ENCODE measurements at regions not wholly inside any gene's neighbourhood (a gene's known extent, or its start where the extent isn't known, plus 50 kb on each side); places are given as distances from the start of the nearest gene placed in this dataset.

DNA sequence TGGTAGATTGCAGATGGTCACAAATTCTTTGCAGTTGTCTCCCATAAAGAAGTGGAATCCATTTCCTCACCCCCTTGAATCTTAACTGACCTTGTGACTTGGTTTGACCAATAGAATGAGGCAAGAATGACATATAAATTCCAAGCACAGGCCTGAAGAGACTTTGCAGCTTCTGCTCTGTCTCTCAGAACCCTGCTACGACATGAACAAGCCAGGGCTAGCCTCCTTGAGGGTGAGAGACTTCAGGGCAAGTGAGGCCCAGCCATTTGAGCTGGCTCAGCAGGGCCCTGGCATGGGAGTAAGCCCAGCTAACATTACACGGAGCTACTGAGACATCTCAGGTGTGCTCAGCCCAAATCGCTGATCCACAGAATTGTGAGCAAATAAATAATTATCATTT, 216.3 kb upstream of the MAN1A1 start:
- Histone ChIP-seq H3K27ac (ENCODE audit: low read length) (no peak overlapping the region), H3K4me3 (ENCODE audit: low read length) (no peak overlapping the region), H3K4me1 (ENCODE audit: control insufficient read depth, insufficient read depth, low read length) (no peaks in the 10 kb centered on the region), H3K9me3 (ENCODE audit: control insufficient read depth, low read depth, low read length) (no peaks in the 10 kb centered on the region), H3K27me3 (ENCODE audit: control insufficient read depth, insufficient read depth, low read length) (no peaks in the 10 kb centered on the region), H3K36me3 (ENCODE audit: control insufficient read depth, insufficient read depth, low read length) (no peaks in the 10 kb centered on the region)
- WGBS (ENCODE audit: insufficient coverage, low lambda C conversion rate) = no CpG with 5 or more reads among the region's 3 CpGs
- DNase-seq = no peak

DNA sequence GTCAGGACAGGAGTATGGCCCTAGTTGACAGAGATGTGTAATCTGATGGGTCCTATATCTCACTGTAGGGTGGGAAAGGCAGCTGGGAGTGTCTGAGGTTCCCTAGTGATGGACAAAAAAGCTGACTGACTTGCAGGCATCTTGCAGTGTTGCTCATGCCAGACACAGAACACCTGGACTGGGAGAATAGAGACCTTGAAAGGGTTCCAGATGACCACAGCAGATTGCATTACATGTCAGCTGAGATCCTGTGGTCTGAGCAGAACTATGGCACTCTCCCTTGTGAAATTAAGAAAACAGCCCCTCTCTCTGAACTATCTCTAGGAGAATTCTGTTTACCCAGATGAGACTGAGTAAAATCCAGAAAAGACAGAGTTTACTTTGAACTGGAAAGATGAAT, 212.6 kb upstream of the MAN1A1 start:
- Histone ChIP-seq H3K36me3 (ENCODE audit: control insufficient read depth, insufficient read depth, low read length) (no peaks in the 10 kb centered on the region), H3K9me3 (ENCODE audit: control insufficient read depth, low read depth, low read length) (no peaks in the 10 kb centered on the region), H3K4me3 (ENCODE audit: low read length) (no peak overlapping the region), H3K4me1 (ENCODE audit: control insufficient read depth, insufficient read depth, low read length) (no peaks in the 10 kb centered on the region), H3K27me3 (ENCODE audit: control insufficient read depth, insufficient read depth, low read length) (no peaks in the 10 kb centered on the region), H3K27ac (ENCODE audit: low read length) (no peak overlapping the region)
- no peak for DNase-seq

DNA sequence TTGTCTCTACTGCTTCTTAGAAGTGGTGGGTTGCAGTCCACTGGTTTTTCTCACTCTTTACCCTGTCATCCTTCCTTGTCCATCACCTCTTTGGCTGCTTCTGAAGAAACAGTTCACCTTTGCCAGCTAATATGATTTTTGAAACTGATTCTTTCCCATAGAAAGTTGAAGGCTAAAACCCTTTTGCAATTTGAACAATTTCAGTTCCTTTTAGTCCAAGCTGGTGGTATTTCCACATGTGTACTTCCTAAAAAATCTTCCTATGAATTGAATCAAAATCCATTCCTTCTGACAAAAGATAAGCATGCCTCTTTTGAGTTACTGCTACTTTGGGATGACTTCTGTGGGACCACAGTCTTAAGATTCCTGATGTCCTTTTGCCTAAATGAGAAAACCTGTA, 210.0 kb upstream of the MAN1A1 start:
- Histone ChIP-seq H3K9me3 (ENCODE audit: control insufficient read depth, low read depth, low read length) (no peaks in the 10 kb centered on the region), H3K36me3 (ENCODE audit: control insufficient read depth, insufficient read depth, low read length) (no peaks in the 10 kb centered on the region), H3K4me1 (ENCODE audit: control insufficient read depth, insufficient read depth, low read length) (no peaks in the 10 kb centered on the region), H3K4me3 (ENCODE audit: low read length) (no peak overlapping the region), H3K27ac (ENCODE audit: low read length) (no peak overlapping the region), H3K27me3 (ENCODE audit: control insufficient read depth, insufficient read depth, low read length) (no peaks in the 10 kb centered on the region)
- no peak for DNase-seq

DNA sequence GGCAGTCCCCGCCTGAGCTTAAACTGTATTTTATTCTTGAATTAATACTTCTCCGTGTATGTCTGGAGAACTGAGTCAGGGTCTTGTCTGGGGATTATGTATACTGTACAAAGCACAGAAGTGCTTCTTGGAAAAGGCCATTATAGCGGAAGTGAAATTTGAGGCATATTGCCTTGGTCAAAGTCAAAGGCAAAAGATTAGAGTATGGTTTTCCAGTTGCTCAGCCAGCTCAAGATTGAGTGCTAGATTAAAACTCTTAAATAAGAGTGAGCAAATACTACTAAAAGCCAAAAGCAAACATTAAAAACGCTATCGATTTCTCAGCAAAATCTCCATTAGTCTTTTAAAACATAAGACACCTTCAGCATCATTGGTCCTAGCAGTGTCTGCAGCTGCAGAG, 207.7 kb upstream of the MAN1A1 start:
- Histone ChIP-seq H3K27me3 (ENCODE audit: control insufficient read depth, insufficient read depth, low read length) (no peaks in the 10 kb centered on the region), H3K4me1 (ENCODE audit: control insufficient read depth, insufficient read depth, low read length) (no peaks in the 10 kb centered on the region), H3K36me3 (ENCODE audit: control insufficient read depth, insufficient read depth, low read length) (no peaks in the 10 kb centered on the region), H3K9me3 (ENCODE audit: control insufficient read depth, low read depth, low read length) (no peaks in the 10 kb centered on the region), H3K27ac (ENCODE audit: low read length) (no peak overlapping the region), H3K4me3 (ENCODE audit: low read length) (no peak overlapping the region)
- 93% methylated on average over 3 of the region's 5 CpGs for WGBS (ENCODE audit: insufficient coverage, low lambda C conversion rate)
- no peak for DNase-seq

DNA sequence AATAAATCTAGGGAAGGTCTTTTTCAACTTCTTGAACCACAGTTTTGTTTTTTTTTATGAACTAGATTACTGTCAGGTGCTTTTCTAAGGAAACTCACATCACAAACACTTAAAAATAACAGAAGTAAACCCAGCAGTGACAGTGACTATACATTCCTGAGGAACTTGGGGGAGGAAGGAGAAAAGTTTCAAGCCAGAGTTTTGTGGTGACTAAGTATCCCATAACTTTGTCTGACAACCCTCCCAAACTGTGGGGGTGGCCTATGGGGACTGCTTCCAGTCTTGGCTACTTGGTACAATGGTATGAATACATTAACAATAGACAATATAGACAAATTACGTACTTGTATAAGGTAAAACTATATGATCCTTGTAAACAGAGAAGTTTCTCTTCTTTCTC, 202.5 kb upstream of the MAN1A1 start:
- WGBS (ENCODE audit: insufficient coverage, low lambda C conversion rate) = 100% methylated on average over 1 of the region's 1 CpG
- Histone ChIP-seq H3K27ac (ENCODE audit: low read length) (no peak overlapping the region), H3K9me3 (ENCODE audit: control insufficient read depth, low read depth, low read length) (no peaks in the 10 kb centered on the region), H3K4me1 (ENCODE audit: control insufficient read depth, insufficient read depth, low read length) (no peaks in the 10 kb centered on the region), H3K36me3 (ENCODE audit: control insufficient read depth, insufficient read depth, low read length) (no peaks in the 10 kb centered on the region), H3K4me3 (ENCODE audit: low read length) (no peak overlapping the region), H3K27me3 (ENCODE audit: control insufficient read depth, insufficient read depth, low read length) (peaks cover 1% of the 10 kb centered on the region)
- DNase-seq = no peak

DNA sequence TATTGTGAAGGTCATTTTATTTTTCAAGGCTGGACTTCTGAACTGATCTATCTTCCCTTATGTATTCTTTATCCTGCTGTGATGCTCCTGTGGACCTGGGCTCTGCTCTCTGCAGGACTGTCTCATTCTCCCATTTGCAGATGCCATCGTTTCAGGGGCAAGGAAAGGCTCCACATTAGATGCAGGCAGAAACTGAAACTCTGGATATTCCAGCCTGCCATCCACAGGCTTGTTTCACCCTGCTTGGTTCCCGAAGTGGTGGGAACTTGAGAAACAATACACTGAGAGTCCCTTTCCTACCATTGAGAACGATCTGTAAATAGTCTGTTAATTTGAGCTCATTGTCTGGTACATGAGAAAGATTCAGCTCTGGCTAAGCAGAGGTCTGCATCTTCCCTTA, 197.5 kb upstream of the MAN1A1 start:
- no peaks in the 10 kb centered on the region for H3K36me3 ChIP-seq (ENCODE audit: control insufficient read depth, insufficient read depth, low read length)
- no peak overlapping the region for H3K4me3 ChIP-seq (ENCODE audit: low read length)
- peaks cover 2% of the 10 kb centered on the region for H3K27me3 ChIP-seq (ENCODE audit: control insufficient read depth, insufficient read depth, low read length)
- no peaks in the 10 kb centered on the region for H3K4me1 ChIP-seq (ENCODE audit: control insufficient read depth, insufficient read depth, low read length)
- H3K27ac ChIP-seq (ENCODE audit: low read length) = no peak overlapping the region
- H3K9me3 ChIP-seq (ENCODE audit: control insufficient read depth, low read depth, low read length) = no peaks in the 10 kb centered on the region
- WGBS (ENCODE audit: insufficient coverage, low lambda C conversion rate) = no CpG with 5 or more reads among the region's 3 CpGs
- no peak for DNase-seq

DNA sequence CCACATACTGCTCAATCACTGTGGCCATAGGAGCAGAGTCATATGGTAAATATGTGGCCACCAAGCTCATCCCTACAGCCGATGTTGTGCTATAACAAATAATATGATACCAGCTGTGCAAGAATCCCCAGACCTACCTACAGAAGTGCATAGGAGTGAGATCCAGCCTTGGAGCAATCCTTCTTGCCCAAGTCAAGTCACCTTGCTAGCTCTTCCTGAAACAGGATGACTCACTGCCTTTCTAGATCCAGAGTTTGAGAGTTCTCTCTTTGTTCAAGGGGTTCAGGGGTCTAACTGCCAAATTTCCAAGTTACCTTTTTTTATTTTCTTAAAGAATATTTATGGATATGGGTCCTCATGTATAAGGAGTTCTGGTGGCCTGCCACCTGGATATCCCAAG, 195.7 kb upstream of the MAN1A1 start:
- no peaks in the 10 kb centered on the region for H3K9me3 ChIP-seq (ENCODE audit: control insufficient read depth, low read depth, low read length)
- no peaks in the 10 kb centered on the region for H3K4me1 ChIP-seq (ENCODE audit: control insufficient read depth, insufficient read depth, low read length)
- H3K4me3 ChIP-seq (ENCODE audit: low read length) = no peak overlapping the region
- DNase-seq = no peak
- no peak overlapping the region for H3K27ac ChIP-seq (ENCODE audit: low read length)
- no CpG with 5 or more reads among the region's 1 CpG for WGBS (ENCODE audit: insufficient coverage, low lambda C conversion rate)
- no peaks in the 10 kb centered on the region for H3K36me3 ChIP-seq (ENCODE audit: control insufficient read depth, insufficient read depth, low read length)
- H3K27me3 ChIP-seq (ENCODE audit: control insufficient read depth, insufficient read depth, low read length) = peaks cover 2% of the 10 kb centered on the region

DNA sequence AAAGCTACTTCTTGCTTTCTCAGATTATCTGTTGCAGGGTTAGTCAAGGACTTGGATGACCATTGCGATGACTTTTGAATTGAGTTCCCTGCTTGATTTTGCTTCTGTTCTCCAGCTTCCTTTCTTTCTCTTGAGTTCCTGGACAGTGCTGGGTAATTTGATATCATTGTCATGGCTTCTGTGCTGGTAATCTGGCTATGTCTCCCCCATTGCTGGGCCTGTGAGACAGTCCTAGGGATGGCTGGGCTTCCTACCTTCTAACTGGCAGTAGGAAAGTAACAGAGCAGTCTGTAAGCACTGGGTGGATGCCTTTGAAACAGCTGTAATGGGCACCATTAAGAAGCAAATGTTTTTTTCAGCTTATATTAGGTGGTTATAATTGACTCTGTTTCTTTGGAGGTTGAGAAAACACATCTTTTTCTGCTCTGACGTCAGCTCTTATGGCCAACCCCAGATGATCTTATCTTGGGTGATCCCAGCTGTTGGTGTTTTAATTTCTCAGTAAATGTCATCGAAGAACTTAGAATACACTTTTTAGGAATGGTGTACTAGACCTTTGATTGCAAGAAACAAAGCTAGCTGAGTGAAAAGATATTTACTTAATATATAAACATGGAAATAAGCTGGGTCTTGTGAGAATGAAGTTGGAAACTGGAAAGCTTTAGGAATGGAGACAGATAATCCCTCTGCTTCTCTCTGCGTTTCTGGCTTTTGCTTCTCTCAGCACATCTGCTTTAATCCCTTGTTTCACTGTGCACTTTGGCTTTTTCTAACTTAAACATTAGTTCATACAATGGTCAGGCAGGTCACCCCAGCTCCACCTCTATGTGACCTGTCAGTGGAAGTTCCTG, 195.0 kb upstream of the MAN1A1 start:
- H3K36me3 ChIP-seq (ENCODE audit: control insufficient read depth, insufficient read depth, low read length) = no peaks in the 10 kb centered on the region
- 72% methylated on average over 2 of the region's 4 CpGs for WGBS (ENCODE audit: insufficient coverage, low lambda C conversion rate)
- H3K27ac ChIP-seq (ENCODE audit: low read length) = no peak overlapping the region
- H3K9me3 ChIP-seq (ENCODE audit: control insufficient read depth, low read depth, low read length) = no peaks in the 10 kb centered on the region
- no peaks in the 10 kb centered on the region for H3K4me1 ChIP-seq (ENCODE audit: control insufficient read depth, insufficient read depth, low read length)
- H3K27me3 ChIP-seq (ENCODE audit: control insufficient read depth, insufficient read depth, low read length) = peaks cover 2% of the 10 kb centered on the region
- no peak overlapping the region for H3K4me3 ChIP-seq (ENCODE audit: low read length)
- no peak for DNase-seq

DNA sequence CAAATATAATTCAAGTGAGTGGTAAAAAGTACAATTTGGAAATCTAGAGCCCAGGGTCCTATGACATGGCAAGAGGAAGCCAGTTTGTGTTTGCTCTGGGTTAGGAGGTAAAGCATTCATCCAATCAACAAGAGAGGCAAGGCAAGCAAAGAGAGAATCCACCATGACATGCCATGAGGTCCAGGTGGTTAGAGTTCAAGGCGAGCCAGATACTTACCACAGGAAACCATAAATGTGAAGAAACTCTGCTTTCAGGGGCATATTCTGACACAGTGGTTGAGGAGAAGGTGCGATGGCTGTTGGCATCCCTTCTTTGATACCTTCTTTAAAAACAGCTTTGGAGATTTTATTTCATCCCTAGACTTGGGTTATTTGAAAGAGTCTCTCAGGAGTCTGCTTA, 193.8 kb upstream of the MAN1A1 start:
- no peaks in the 10 kb centered on the region for H3K36me3 ChIP-seq (ENCODE audit: control insufficient read depth, insufficient read depth, low read length)
- no peaks in the 10 kb centered on the region for H3K9me3 ChIP-seq (ENCODE audit: control insufficient read depth, low read depth, low read length)
- no peak overlapping the region for H3K4me3 ChIP-seq (ENCODE audit: low read length)
- WGBS (ENCODE audit: insufficient coverage, low lambda C conversion rate) = 83% methylated on average over 1 of the region's 2 CpGs
- no peak for DNase-seq
- H3K27me3 ChIP-seq (ENCODE audit: control insufficient read depth, insufficient read depth, low read length) = peaks cover 2% of the 10 kb centered on the region
- H3K4me1 ChIP-seq (ENCODE audit: control insufficient read depth, insufficient read depth, low read length) = no peaks in the 10 kb centered on the region
- H3K27ac ChIP-seq (ENCODE audit: low read length) = no peak overlapping the region

DNA sequence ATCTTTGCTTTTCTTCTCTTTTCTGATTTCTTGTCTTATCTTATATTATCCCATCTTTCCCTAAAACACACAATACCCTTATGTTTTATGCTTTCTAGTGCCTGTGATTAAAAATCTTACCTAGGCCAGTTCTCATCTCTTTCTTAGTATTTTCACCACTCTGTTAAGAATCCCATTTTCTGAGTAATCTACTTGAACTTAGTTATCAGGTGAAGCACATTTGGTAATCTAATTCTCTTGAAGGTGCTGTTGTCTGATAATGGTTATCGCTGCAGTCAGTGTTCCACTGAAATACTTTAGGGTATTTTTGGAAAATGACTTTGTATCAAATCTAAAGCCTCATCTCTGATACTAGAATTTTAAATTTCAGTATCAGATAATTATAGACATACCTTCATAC, 192.5 kb upstream of the MAN1A1 start:
- Histone ChIP-seq H3K27ac (ENCODE audit: low read length) (no peak overlapping the region), H3K36me3 (ENCODE audit: control insufficient read depth, insufficient read depth, low read length) (no peaks in the 10 kb centered on the region), H3K27me3 (ENCODE audit: control insufficient read depth, insufficient read depth, low read length) (peaks cover under 1% of the 10 kb centered on the region), H3K4me3 (ENCODE audit: low read length) (no peak overlapping the region), H3K9me3 (ENCODE audit: control insufficient read depth, low read depth, low read length) (no peaks in the 10 kb centered on the region), H3K4me1 (ENCODE audit: control insufficient read depth, insufficient read depth, low read length) (no peaks in the 10 kb centered on the region)
- DNase-seq = no peak
- WGBS (ENCODE audit: insufficient coverage, low lambda C conversion rate) = no CpG with 5 or more reads among the region's 1 CpG

DNA sequence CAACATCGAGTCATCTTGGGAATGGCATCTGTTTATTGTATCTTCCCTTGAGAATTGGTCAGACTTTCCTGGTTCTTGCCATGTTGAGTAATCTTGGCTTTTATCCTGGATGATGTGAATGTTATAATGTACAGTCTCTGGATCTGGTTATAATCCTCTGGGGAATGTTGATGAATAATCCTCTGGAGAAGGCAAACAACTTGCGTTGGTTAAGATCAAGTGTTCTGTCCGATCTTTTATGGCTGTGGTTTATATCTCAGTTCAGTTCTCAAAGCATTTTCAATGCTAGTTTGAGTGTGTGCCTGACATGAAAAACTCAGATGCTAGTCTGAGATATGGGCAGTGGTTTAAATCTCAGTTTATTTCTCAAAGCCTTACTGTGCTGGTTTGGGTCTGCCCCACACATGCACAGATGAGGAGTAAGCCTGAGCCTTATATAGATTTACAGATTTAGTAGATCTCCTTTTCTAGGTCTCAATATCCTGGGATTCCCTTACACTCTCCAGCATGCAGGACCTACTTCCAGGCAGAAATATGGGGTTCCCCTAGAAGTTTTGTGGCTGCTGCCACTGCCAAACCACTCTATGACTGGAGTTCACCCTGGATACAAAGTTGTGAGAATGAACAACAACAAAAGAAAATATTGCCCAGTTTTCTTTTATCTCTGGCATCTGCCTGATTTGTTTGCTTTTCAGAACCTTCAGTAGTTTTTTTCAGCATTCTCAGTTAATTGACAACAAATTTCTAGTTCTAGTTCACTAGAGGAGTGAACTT, 191.8 kb upstream of the MAN1A1 start:
- Histone ChIP-seq H3K27me3 (ENCODE audit: control insufficient read depth, insufficient read depth, low read length) (no peaks in the 10 kb centered on the region), H3K4me3 (ENCODE audit: low read length) (no peak overlapping the region), H3K4me1 (ENCODE audit: control insufficient read depth, insufficient read depth, low read length) (no peaks in the 10 kb centered on the region), H3K36me3 (ENCODE audit: control insufficient read depth, insufficient read depth, low read length) (no peaks in the 10 kb centered on the region), H3K27ac (ENCODE audit: low read length) (no peak overlapping the region), H3K9me3 (ENCODE audit: control insufficient read depth, low read depth, low read length) (no peaks in the 10 kb centered on the region)
- WGBS (ENCODE audit: insufficient coverage, low lambda C conversion rate) = no CpG with 5 or more reads among the region's 3 CpGs
- DNase-seq = peak; percentile 2 to 14
